Stimulated activated memory B cell treated with anti-CD40 and anti-IgM and Interleukin-4, amounts not matched to agents 10 μg/mL and 1 μg/mL and 100 μg/mL, for 72 hours (primary cell): ENCODE measurements at regions not wholly inside any gene's neighbourhood (a gene's known extent, or its start where the extent isn't known, plus 50 kb on each side); places are given as distances from the start of the nearest gene placed in this dataset.
"Not testable (repeated sequence)": the region's sequence is repeated elsewhere in the genome, so short reads cannot be mapped to it uniquely, and the experiment has no call there.

Experiments used
- ATAC-seq: fragments of 150-1000 bp; cut with Tn5 transposase; 2 replicates; pipeline ENCODE4 v1.10.0; 2021
- H3K27ac Mint-ChIP-seq: one replicate; pipeline ENCODE4 v1.8.0; 2022; ENCODE audit warnings: mild to moderate bottlenecking, mixed read lengths
- H3K27me3 Mint-ChIP-seq: one replicate; pipeline ENCODE4 v1.8.0; 2022; ENCODE audit warnings: mixed read lengths
- H3K36me3 Mint-ChIP-seq: one replicate; pipeline ENCODE4 v1.8.0; 2022; ENCODE audit warnings: mixed read lengths
- H3K4me1 Mint-ChIP-seq: one replicate; pipeline ENCODE4 v1.8.0; 2022; ENCODE audit warnings: mixed read lengths
- H3K4me3 Mint-ChIP-seq: one replicate; pipeline ENCODE4 v1.8.0; 2022; ENCODE audit warnings: mild to moderate bottlenecking, moderate library complexity, mixed read lengths
- H3K9me3 Mint-ChIP-seq: one replicate; pipeline ENCODE4 v1.8.0; 2022; ENCODE audit warnings: mixed read lengths

- no peaks in the 10 kb centered on the region for H3K27me3 Mint-ChIP-seq
- peaks cover 9% of the 10 kb centered on the region for H3K9me3 Mint-ChIP-seq
- H3K36me3 Mint-ChIP-seq: no peaks in the 10 kb centered on the region
- no peak overlapping the region for H3K27ac Mint-ChIP-seq
- H3K4me3 Mint-ChIP-seq: no peak overlapping the region
- no peak for ATAC-seq
- peaks cover 3% of the 10 kb centered on the region for H3K4me1 Mint-ChIP-seq
Observed at GRCh38 chr15:87686339-87686738, 570.2 kb downstream of the NTRK3 start.

- no peak overlapping the region for H3K27ac Mint-ChIP-seq
- H3K4me1 Mint-ChIP-seq: peaks cover 11% of the 10 kb centered on the region
- peaks cover 18% of the 10 kb centered on the region for H3K9me3 Mint-ChIP-seq
- no peaks in the 10 kb centered on the region for H3K27me3 Mint-ChIP-seq
- no peak for ATAC-seq
- H3K36me3 Mint-ChIP-seq: no peaks in the 10 kb centered on the region
- H3K4me3 Mint-ChIP-seq: no peak overlapping the region
Observed at GRCh38 chr15:87682527-87682926, 574.0 kb downstream of the NTRK3 start.

- Mint-ChIP-seq H3K4me1 (peaks cover 11% of the 10 kb centered on the region), H3K27me3 (no peaks in the 10 kb centered on the region), H3K36me3 (no peaks in the 10 kb centered on the region), H3K27ac (no peak overlapping the region), H3K4me3 (no peak overlapping the region), H3K9me3 (peaks cover 23% of the 10 kb centered on the region)
- ATAC-seq: no peak
Observed at GRCh38 chr15:87681104-87681503, 575.4 kb downstream of the NTRK3 start.

- H3K27me3 Mint-ChIP-seq: no peaks in the 10 kb centered on the region
- H3K4me3 Mint-ChIP-seq: no peak overlapping the region
- H3K4me1 Mint-ChIP-seq: peaks cover 11% of the 10 kb centered on the region
- no peak overlapping the region for H3K27ac Mint-ChIP-seq
- ATAC-seq: no peak
- no peaks in the 10 kb centered on the region for H3K36me3 Mint-ChIP-seq
- peaks cover 28% of the 10 kb centered on the region for H3K9me3 Mint-ChIP-seq
Observed at GRCh38 chr15:87680208-87680607, 576.3 kb downstream of the NTRK3 start.

GRCh38 chr15:87675271-87675670 is 581.3 kb downstream of the NTRK3 start:
- Mint-ChIP-seq H3K9me3 (peaks cover 19% of the 10 kb centered on the region), H3K4me1 (no peaks in the 10 kb centered on the region), H3K27me3 (no peaks in the 10 kb centered on the region), H3K4me3 (no peak overlapping the region), H3K36me3 (no peaks in the 10 kb centered on the region), H3K27ac (no peak overlapping the region)
- no peak for ATAC-seq

- H3K36me3 Mint-ChIP-seq: no peaks in the 10 kb centered on the region
- no peak overlapping the region for H3K27ac Mint-ChIP-seq
- no peaks in the 10 kb centered on the region for H3K27me3 Mint-ChIP-seq
- H3K4me1 Mint-ChIP-seq: no peaks in the 10 kb centered on the region
- H3K9me3 Mint-ChIP-seq: peaks cover 22% of the 10 kb centered on the region
- ATAC-seq: no peak
- no peak overlapping the region for H3K4me3 Mint-ChIP-seq
Observed at GRCh38 chr15:87672309-87673288, 583.9 kb downstream of the NTRK3 start.

- Mint-ChIP-seq H3K4me3 (no peak overlapping the region), H3K36me3 (no peaks in the 10 kb centered on the region), H3K27me3 (no peaks in the 10 kb centered on the region), H3K4me1 (no peaks in the 10 kb centered on the region), H3K27ac (no peak overlapping the region), H3K9me3 (peaks cover 16% of the 10 kb centered on the region)
- ATAC-seq: no peak
Observed at GRCh38 chr15:87671289-87671688, 585.2 kb downstream of the NTRK3 start.

- no peaks in the 10 kb centered on the region for H3K27me3 Mint-ChIP-seq
- no peak overlapping the region for H3K4me3 Mint-ChIP-seq
- H3K4me1 Mint-ChIP-seq: no peaks in the 10 kb centered on the region
- H3K36me3 Mint-ChIP-seq: no peaks in the 10 kb centered on the region
- no peak for ATAC-seq
- no peak overlapping the region for H3K27ac Mint-ChIP-seq
- peaks cover 12% of the 10 kb centered on the region for H3K9me3 Mint-ChIP-seq
Observed at GRCh38 chr15:87669846-87670245, 586.7 kb downstream of the NTRK3 start.

GRCh38 chr15:87668768-87669564 is 587.6 kb downstream of the NTRK3 start:
- H3K4me3 Mint-ChIP-seq, H3K27ac Mint-ChIP-seq, H3K27me3 Mint-ChIP-seq, H3K4me1 Mint-ChIP-seq, ATAC-seq, H3K36me3 Mint-ChIP-seq: not testable (repeated sequence)
- H3K9me3 Mint-ChIP-seq: peaks cover 13% of the 10 kb centered on the region

GRCh38 chr15:87667643-87668042 is 588.9 kb downstream of the NTRK3 start:
- no peaks in the 10 kb centered on the region for H3K36me3 Mint-ChIP-seq
- no peak for ATAC-seq
- no peaks in the 10 kb centered on the region for H3K4me1 Mint-ChIP-seq
- H3K4me3 Mint-ChIP-seq: no peak overlapping the region
- peaks cover 14% of the 10 kb centered on the region for H3K9me3 Mint-ChIP-seq
- no peaks in the 10 kb centered on the region for H3K27me3 Mint-ChIP-seq
- no peak overlapping the region for H3K27ac Mint-ChIP-seq

- H3K27ac Mint-ChIP-seq: no peak overlapping the region
- H3K9me3 Mint-ChIP-seq: peaks cover 5% of the 10 kb centered on the region
- no peak for ATAC-seq
- H3K4me1 Mint-ChIP-seq: no peaks in the 10 kb centered on the region
- no peak overlapping the region for H3K4me3 Mint-ChIP-seq
- H3K27me3 Mint-ChIP-seq: no peaks in the 10 kb centered on the region
- no peaks in the 10 kb centered on the region for H3K36me3 Mint-ChIP-seq
Observed at GRCh38 chr15:87662575-87662974, 594.0 kb downstream of the NTRK3 start.

- H3K4me3 Mint-ChIP-seq: no peak overlapping the region
- peaks cover 5% of the 10 kb centered on the region for H3K9me3 Mint-ChIP-seq
- H3K27me3 Mint-ChIP-seq: no peaks in the 10 kb centered on the region
- H3K36me3 Mint-ChIP-seq: no peaks in the 10 kb centered on the region
- no peak overlapping the region for H3K27ac Mint-ChIP-seq
- no peak for ATAC-seq
- no peaks in the 10 kb centered on the region for H3K4me1 Mint-ChIP-seq
Observed at GRCh38 chr15:87661454-87662355, 594.8 kb downstream of the NTRK3 start.

GRCh38 chr15:87660251-87661129 is 596.0 kb downstream of the NTRK3 start:
- peaks cover 5% of the 10 kb centered on the region for H3K9me3 Mint-ChIP-seq
- no peaks in the 10 kb centered on the region for H3K4me1 Mint-ChIP-seq
- H3K36me3 Mint-ChIP-seq: no peaks in the 10 kb centered on the region
- no peaks in the 10 kb centered on the region for H3K27me3 Mint-ChIP-seq
- H3K27ac Mint-ChIP-seq: no peak overlapping the region
- ATAC-seq: no peak
- H3K4me3 Mint-ChIP-seq: no peak overlapping the region

GRCh38 chr15:87656372-87656771 is 600.2 kb downstream of the NTRK3 start:
- no peaks in the 10 kb centered on the region for H3K36me3 Mint-ChIP-seq

More at GRCh38 chr15:87656372-87656771, 600.2 kb downstream of the NTRK3 start:
- no peak for ATAC-seq
- no peaks in the 10 kb centered on the region for H3K9me3 Mint-ChIP-seq
- H3K27me3 Mint-ChIP-seq: no peaks in the 10 kb centered on the region
- H3K4me3 Mint-ChIP-seq: no peak overlapping the region
- H3K27ac Mint-ChIP-seq: no peak overlapping the region
- no peaks in the 10 kb centered on the region for H3K4me1 Mint-ChIP-seq
